Caco-2 (cell line): ENCODE measurements at regions not wholly inside any gene's neighbourhood (a gene's known extent, or its start where the extent isn't known, plus 50 kb on each side); places are given as distances from the start of the nearest gene placed in this dataset.

Source experiments
- BruUV-seq: library from RNA; stranded (reverse); fragments of 400-500 nt; replicated peaks from 2 replicates; lab custom pipeline; 2021; lab: Mats Ljungman, UMichigan
- CTCF ChIA-PET: fragments of 300-600 bp; sonication (Branson Sonifier 250); formaldehyde crosslinking; loops from one replicate; lab custom pipeline; 2022; ENCODE audit warnings: antibody characterized with exemption; lab: Charles Lee
- POLR2A ChIA-PET: fragments of 300-600 bp; sonication (Branson Sonifier 250); formaldehyde crosslinking; loops from one replicate; lab custom pipeline; 2022; ENCODE audit warnings: antibody characterized with exemption; lab: Charles Lee
- DNase-seq, 2 experiments: peaks; one replicate each; pipeline versions ENCODE4 v3.0.0 to v3.0.0-alpha.2; 2020 to 2022
- H3K27me3 ChIP-seq: replicated peaks from 2 replicates; pipeline ENCODE4 v1.6.0; 2011; ENCODE audit warnings: low read length; ENCODE audit not compliant: control insufficient read depth, insufficient read depth
- H3K36me3 ChIP-seq: 2 replicates; pipeline ENCODE4 v1.5.1; 2011; ENCODE audit warnings: low read length; ENCODE audit not compliant: control insufficient read depth, insufficient read depth
- H3K4me1 ChIP-seq: fragments of 250-450 bp; sonication (Bioruptor Pico); 2 replicates; pipeline ENCODE4 v1.5.1; 2020; ENCODE audit warnings: mild to moderate bottlenecking
- H3K4me3 ChIP-seq: 2 replicates; pipeline ENCODE4 v1.5.1; 2011; ENCODE audit warnings: low read depth, mild to moderate bottlenecking, control low read depth, low read length
- H3K9me3 ChIP-seq: fragments of 250-450 bp; sonication (Bioruptor Pico); 2 replicates; pipeline ENCODE4 v1.5.1; 2020; ENCODE audit warnings: mild to moderate bottlenecking, moderate library complexity
- H3K27ac Mint-ChIP-seq: one replicate; pipeline ENCODE4 v1.8.0; 2022; ENCODE audit warnings: mixed read lengths; ENCODE audit not compliant: unreplicated experiment
- H3K27me3 Mint-ChIP-seq: one replicate; pipeline ENCODE4 v1.8.0; 2022; ENCODE audit warnings: mixed read lengths; ENCODE audit not compliant: insufficient read depth, unreplicated experiment
- H3K36me3 Mint-ChIP-seq: one replicate; pipeline ENCODE4 v1.8.0; 2022; ENCODE audit warnings: mild to moderate bottlenecking, mixed read lengths; ENCODE audit not compliant: insufficient read depth, unreplicated experiment
- H3K4me1 Mint-ChIP-seq: one replicate; pipeline ENCODE4 v1.8.0; 2022; ENCODE audit warnings: low read depth, mixed read lengths; ENCODE audit not compliant: unreplicated experiment
- H3K4me3 Mint-ChIP-seq: one replicate; pipeline ENCODE4 v1.8.0; 2022; ENCODE audit warnings: mild to moderate bottlenecking, moderate library complexity, mixed read lengths; ENCODE audit not compliant: unreplicated experiment
- H3K9me3 Mint-ChIP-seq: one replicate; pipeline ENCODE4 v1.8.0; 2022; ENCODE audit warnings: mixed read lengths; ENCODE audit not compliant: unreplicated experiment
- CTCF ChIP-seq, 2 experiments: fragments of 200-600 bp in 1 of 2; IDR thresholded peaks; 1 replicate in 1 of 2; 2 replicates in 1 of 2; pipeline versions ENCODE4 v1.5.1 to v1.8.0; 2011 to 2022; ENCODE audit warnings: antibody characterized with exemption in 1 of 2, control low read depth in 1 of 2, inconsistent platforms in 1 of 2, low read depth in 1 of 2, low read length in 1 of 2, mild to moderate bottlenecking in 1 of 2, moderate library complexity in 1 of 2; ENCODE audit not compliant: insufficient read depth in 1 of 2, severe bottlenecking in 1 of 2, unreplicated experiment in 1 of 2
- intact Hi-C: fragments of 100-400 bp; cut with micrococcal nuclease; formaldehyde crosslinking; loops from one replicate; pipeline ENCODE4 v1.10.0; 2022; ENCODE audit not compliant: unreplicated experiment

GRCh38 chr5:155872629-155873220 lies 454.2 kb upstream of the SGCD start:
- ChIA-PET POLR2A (no interaction called here), CTCF (no interaction called here)
- Histone ChIP-seq H3K4me3 (no peak overlapping the region), H3K9me3 (no peaks in the 10 kb centered on the region), H3K27me3 (no peaks in the 10 kb centered on the region), H3K4me1 (no peaks in the 10 kb centered on the region), H3K36me3 (no peaks in the 10 kb centered on the region)
- Mint-ChIP-seq H3K9me3 (no peaks in the 10 kb centered on the region), H3K36me3 (no peaks in the 10 kb centered on the region), H3K4me1 (no peaks in the 10 kb centered on the region), H3K27ac (no peak overlapping the region), H3K4me3 (no peak overlapping the region), H3K27me3 (peaks cover 7% of the 10 kb centered on the region)
- intact Hi-C loops = no loop called here
- TF ChIP-seq CTCF (IDR thresholded peaks at IDR 0.05; ENCODE audit: insufficient read depth in 1 of 2, low read depth in 1 of 2, low read length in 1 of 2, severe bottlenecking in 1 of 2, unreplicated experiment in 1 of 2) = no peak
- BruUV-seq = no TSS peak
- no peak for DNase-seq

GRCh38 chr5:155878991-155879575 lies 447.9 kb upstream of the SGCD start:
- Histone ChIP-seq H3K4me1 (no peaks in the 10 kb centered on the region), H3K27me3 (no peaks in the 10 kb centered on the region), H3K4me3 (no peak overlapping the region), H3K9me3 (no peaks in the 10 kb centered on the region), H3K36me3 (no peaks in the 10 kb centered on the region)
- H3K4me1 Mint-ChIP-seq = no peaks in the 10 kb centered on the region
- ChIA-PET CTCF (no interaction called here), POLR2A (no interaction called here)
- DNase-seq = no peak
- no TSS peak for BruUV-seq
- H3K4me3 Mint-ChIP-seq = no peak overlapping the region
- H3K27me3 Mint-ChIP-seq = no peaks in the 10 kb centered on the region
- intact Hi-C loops = no loop called here
- H3K9me3 Mint-ChIP-seq = no peaks in the 10 kb centered on the region
- TF ChIP-seq CTCF (IDR thresholded peaks at IDR 0.05; ENCODE audit: insufficient read depth in 1 of 2, low read depth in 1 of 2, low read length in 1 of 2, severe bottlenecking in 1 of 2, unreplicated experiment in 1 of 2) = no peak
- H3K27ac Mint-ChIP-seq = no peak overlapping the region
- no peaks in the 10 kb centered on the region for H3K36me3 Mint-ChIP-seq

DNA sequence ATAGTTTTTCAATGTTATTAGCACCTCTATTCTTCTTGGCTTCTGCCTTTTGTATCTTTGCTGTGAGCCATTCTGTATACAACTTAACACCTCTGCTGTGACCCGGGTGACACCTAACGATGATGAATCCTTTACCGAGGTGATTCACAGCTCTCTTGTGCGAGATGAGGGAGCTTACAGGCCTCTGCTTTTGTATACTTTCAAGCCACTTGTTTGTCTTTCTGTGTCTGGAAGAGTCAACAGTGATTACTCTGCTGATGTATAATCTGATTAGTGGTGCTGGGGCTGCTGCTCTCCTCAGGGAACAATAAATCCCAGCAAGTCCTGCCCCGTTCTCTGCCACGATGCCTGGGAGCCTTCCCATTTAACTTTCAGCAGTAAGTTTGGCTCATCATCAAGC lies 442.9 kb upstream of the SGCD start:
- DNase-seq = no peak
- Mint-ChIP-seq H3K4me1 (no peaks in the 10 kb centered on the region), H3K36me3 (no peaks in the 10 kb centered on the region), H3K27ac (no peak overlapping the region), H3K27me3 (no peaks in the 10 kb centered on the region), H3K4me3 (no peak overlapping the region), H3K9me3 (no peaks in the 10 kb centered on the region)
- TF ChIP-seq CTCF (IDR thresholded peaks at IDR 0.05; ENCODE audit: insufficient read depth in 1 of 2, low read depth in 1 of 2, low read length in 1 of 2, severe bottlenecking in 1 of 2, unreplicated experiment in 1 of 2) = no peak
- ChIA-PET CTCF (interaction anchor here (0.6 kb wide), 1 partner anchor 12 kb away, joined by 4 read pairs; no protein-coding TSS in a partner anchor), POLR2A (no interaction called here)
- no peak overlapping the region for H3K4me3 ChIP-seq
- H3K4me1 ChIP-seq = no peaks in the 10 kb centered on the region
- H3K27me3 ChIP-seq = no peaks in the 10 kb centered on the region
- BruUV-seq = no TSS peak
- H3K36me3 ChIP-seq = no peaks in the 10 kb centered on the region
- H3K9me3 ChIP-seq = no peaks in the 10 kb centered on the region
- intact Hi-C loops = no loop called here
